ENCODE measurements at regions not wholly inside any gene's neighbourhood (a gene's known extent, or its start where the extent isn't known, plus 50 kb on each side); places are given as distances from the start of the nearest gene placed in this dataset.

- no peaks in the 10 kb centered on the region for H3K79me2 ChIP-seq (ENCODE audit: control insufficient read depth, insufficient read depth, low read length)
- no peak overlapping the region for H3K4me2 ChIP-seq (ENCODE audit: control insufficient read depth, extremely low read depth, insufficient read depth, low read depth, low read length)
- no peak overlapping the region for H3K9ac ChIP-seq (ENCODE audit: control insufficient read depth, extremely low read depth, insufficient read depth, low read length)
- no peaks in the 10 kb centered on the region for H3K9me1 ChIP-seq (ENCODE audit: control insufficient read depth, extremely low read depth, insufficient read depth, low read length)
- no peaks in the 10 kb centered on the region for H3K4me1 ChIP-seq (ENCODE audit: control insufficient read depth, extremely low read depth, insufficient read depth, low read length)
- FAIRE-seq (no peak), DNase-seq (ENCODE audit: low read depth, low spot score) (no peak)
- no peak for TF ChIP-seq EZH2 (IDR thresholded peaks at IDR 0.05; ENCODE audit: low read length)
- TF ChIP-seq, protein P1, sequence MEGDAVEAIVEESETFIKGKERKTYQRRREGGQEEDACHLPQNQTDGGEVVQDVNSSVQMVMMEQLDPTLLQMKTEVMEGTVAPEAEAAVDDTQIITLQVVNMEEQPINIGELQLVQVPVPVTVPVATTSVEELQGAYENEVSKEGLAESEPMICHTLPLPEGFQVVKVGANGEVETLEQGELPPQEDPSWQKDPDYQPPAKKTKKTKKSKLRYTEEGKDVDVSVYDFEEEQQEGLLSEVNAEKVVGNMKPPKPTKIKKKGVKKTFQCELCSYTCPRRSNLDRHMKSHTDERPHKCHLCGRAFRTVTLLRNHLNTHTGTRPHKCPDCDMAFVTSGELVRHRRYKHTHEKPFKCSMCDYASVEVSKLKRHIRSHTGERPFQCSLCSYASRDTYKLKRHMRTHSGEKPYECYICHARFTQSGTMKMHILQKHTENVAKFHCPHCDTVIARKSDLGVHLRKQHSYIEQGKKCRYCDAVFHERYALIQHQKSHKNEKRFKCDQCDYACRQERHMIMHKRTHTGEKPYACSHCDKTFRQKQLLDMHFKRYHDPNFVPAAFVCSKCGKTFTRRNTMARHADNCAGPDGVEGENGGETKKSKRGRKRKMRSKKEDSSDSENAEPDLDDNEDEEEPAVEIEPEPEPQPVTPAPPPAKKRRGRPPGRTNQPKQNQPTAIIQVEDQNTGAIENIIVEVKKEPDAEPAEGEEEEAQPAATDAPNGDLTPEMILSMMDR (optimal IDR thresholded peaks at IDR 0.05 in 1 of 3, IDR thresholded peaks at IDR 0.05 in 1 of 3, conservative IDR thresholded peaks at IDR 0.05 in 1 of 3; ENCODE audit: extremely low read depth in 1 of 3, insufficient read depth in 2 of 3, low read length in 3 of 3), result peak in 1 of 3 experiments; percentile 18
- no peak overlapping the region for H2AFZ ChIP-seq (ENCODE audit: control insufficient read depth, low read length)
- H4K20me1 ChIP-seq (ENCODE audit: control insufficient read depth, extremely low read depth, insufficient read depth, low read length), result no peaks in the 10 kb centered on the region
- no peak overlapping the region for H3K27ac ChIP-seq (ENCODE audit: control insufficient read depth, insufficient read depth, low read length)
- no peaks in the 10 kb centered on the region for H3K27me3 ChIP-seq (ENCODE audit: control insufficient read depth, extremely low read depth, insufficient read depth, low read length)
- H3K9me3 ChIP-seq (ENCODE audit: control insufficient read depth, low read depth, low read length), result no peaks in the 10 kb centered on the region
- dilution Hi-C loops (cut with MboI; ENCODE audit: extremely low pct_ligation_motif_present, low sequenced_read_pairs), result no loop called here
- H3K36me3 ChIP-seq (ENCODE audit: control insufficient read depth in 2 of 2, extremely low read depth in 1 of 2, insufficient read depth in 2 of 2, low read length in 2 of 2), result no peaks in the 10 kb centered on the region
- H3K4me3 ChIP-seq (ENCODE audit: control insufficient read depth in 2 of 3, extremely low read depth in 1 of 3, insufficient read depth in 2 of 3, low read depth in 1 of 3, low read length in 3 of 3), result no peak overlapping the region
Observed at GRCh38 chr13:111027458-111028439, 87.4 kb upstream of the ARHGEF7 start.

- Histone ChIP-seq H3K9me3 (ENCODE audit: control insufficient read depth, low read depth, low read length) (peaks cover 6% of the 10 kb centered on the region), H3K36me3 (ENCODE audit: control insufficient read depth in 2 of 2, extremely low read depth in 1 of 2, insufficient read depth in 2 of 2, low read length in 2 of 2) (no peaks in the 10 kb centered on the region), H2AFZ (ENCODE audit: control insufficient read depth, low read length) (no peak overlapping the region), H3K4me1 (ENCODE audit: control insufficient read depth, extremely low read depth, insufficient read depth, low read length) (no peaks in the 10 kb centered on the region), H3K9ac (ENCODE audit: control insufficient read depth, extremely low read depth, insufficient read depth, low read length) (no peak overlapping the region), H3K27me3 (ENCODE audit: control insufficient read depth, extremely low read depth, insufficient read depth, low read length) (no peaks in the 10 kb centered on the region), H4K20me1 (ENCODE audit: control insufficient read depth, extremely low read depth, insufficient read depth, low read length) (no peaks in the 10 kb centered on the region), H3K4me3 (ENCODE audit: control insufficient read depth in 2 of 3, extremely low read depth in 1 of 3, insufficient read depth in 2 of 3, low read depth in 1 of 3, low read length in 3 of 3) (no peak overlapping the region), H3K9me1 (ENCODE audit: control insufficient read depth, extremely low read depth, insufficient read depth, low read length) (no peaks in the 10 kb centered on the region), H3K4me2 (ENCODE audit: control insufficient read depth, extremely low read depth, insufficient read depth, low read depth, low read length) (no peak overlapping the region), H3K79me2 (ENCODE audit: control insufficient read depth, insufficient read depth, low read length) (no peaks in the 10 kb centered on the region), H3K27ac (ENCODE audit: control insufficient read depth, insufficient read depth, low read length) (no peak overlapping the region)
- DNase-seq (ENCODE audit: low read depth, low spot score) (no peak), FAIRE-seq (no peak)
- dilution Hi-C loops (cut with MboI; ENCODE audit: extremely low pct_ligation_motif_present, low sequenced_read_pairs), result no loop called here
- TF ChIP-seq EZH2 (IDR thresholded peaks at IDR 0.05; ENCODE audit: low read length), result no peak
- TF ChIP-seq, protein P1 (optimal IDR thresholded peaks at IDR 0.05 in 1 of 3, IDR thresholded peaks at IDR 0.05 in 1 of 3, conservative IDR thresholded peaks at IDR 0.05 in 1 of 3; ENCODE audit: extremely low read depth in 1 of 3, insufficient read depth in 2 of 3, low read length in 3 of 3), result no peak
Observed at GRCh38 chr13:111025310-111025709, 89.8 kb upstream of the ARHGEF7 start.
